GM19240 (cell line): ENCODE measurements at regions not wholly inside any gene's neighbourhood (a gene's known extent, or its start where the extent isn't known, plus 50 kb on each side); places are given as distances from the start of the nearest gene placed in this dataset.
"Not testable (repeated sequence)": the region's sequence is repeated elsewhere in the genome, so short reads cannot be mapped to it uniquely, and the experiment has no call there.

Source experiments
- DNase-seq: peaks from one replicate; pipeline ENCODE4 v3.0.0; 2011; ENCODE audit warnings: low spot score; ENCODE audit not compliant: insufficient read length

- DNase-seq = no peak
Observed at GRCh38 chr6:137707590-137708360, 159.3 kb upstream of the TNFAIP3 start.

- no peak for DNase-seq
Observed at GRCh38 chr6:137708481-137708880, 158.6 kb upstream of the TNFAIP3 start.

- no peak for DNase-seq
Observed at GRCh38 chr6:137709424-137710236, 157.4 kb upstream of the TNFAIP3 start.

- no peak for DNase-seq
Observed at GRCh38 chr6:137711972-137712371, 155.1 kb upstream of the TNFAIP3 start.

GRCh38 chr6:137712587-137712986, 154.5 kb upstream of the TNFAIP3 start:
- no peak for DNase-seq

- no peak for DNase-seq
Observed at GRCh38 chr6:137715589-137716045, 151.4 kb upstream of the TNFAIP3 start.

GRCh38 chr6:137717074-137718073, 149.7 kb upstream of the TNFAIP3 start:
- DNase-seq = no peak

GRCh38 chr6:137718903-137719302, 148.2 kb upstream of the TNFAIP3 start:
- not testable (repeated sequence) for DNase-seq

GRCh38 chr6:137722749-137723272, 144.2 kb upstream of the TNFAIP3 start:
- DNase-seq = no peak

- DNase-seq = no peak
Observed at GRCh38 chr6:137723273-137724017, 143.6 kb upstream of the TNFAIP3 start.

GRCh38 chr6:137724018-137724403, 143.0 kb upstream of the TNFAIP3 start:
- DNase-seq = no peak

- no peak for DNase-seq
Observed at GRCh38 chr6:137724495-137725211, 142.4 kb upstream of the TNFAIP3 start.

- no peak for DNase-seq
Observed at GRCh38 chr6:137725949-137726348, 141.1 kb upstream of the TNFAIP3 start.

GRCh38 chr6:137726582-137726981, 140.5 kb upstream of the TNFAIP3 start:
- DNase-seq = no peak

- DNase-seq = no peak
Observed at GRCh38 chr6:137727216-137727765, 139.8 kb upstream of the TNFAIP3 start.

GRCh38 chr6:137728386-137729349, 138.4 kb upstream of the TNFAIP3 start:
- DNase-seq = no peak

- no peak for DNase-seq
Observed at GRCh38 chr6:137729866-137730629, 137.0 kb upstream of the TNFAIP3 start.

GRCh38 chr6:137731600-137731959, 135.5 kb upstream of the TNFAIP3 start:
- no peak for DNase-seq
